T-cell (primary cell): ENCODE measurements at regions not wholly inside any gene's neighbourhood (a gene's known extent, or its start where the extent isn't known, plus 50 kb on each side); places are given as distances from the start of the nearest gene placed in this dataset.

Experiments
- ATAC-seq, 4 experiments: fragments of 200-7000 bp in 3 of 4; fragments of 150-1000 bp in 1 of 4; cut with Tn5 transposase; replicated peaks in 1 of 4; 1 replicate in 3 of 4; 2 replicates in 1 of 4; pipeline ENCODE4 v1.10.0; 2021; ENCODE audit warnings: moderate library complexity in 3 of 4, mild to moderate bottlenecking in 2 of 4, moderate number of reproducible peaks in 1 of 4
- CTCF ChIA-PET, 2 donors: fragments of 300-600 bp; sonication (Branson Sonifier 250); formaldehyde crosslinking; loops; one replicate each; lab custom pipeline; 2022; ENCODE audit warnings: antibody characterized with exemption in 2 of 2; lab: Charles Lee
- POLR2A ChIA-PET, 2 donors: fragments of 300-600 bp; sonication (Branson Sonifier 250); formaldehyde crosslinking; loops; one replicate each; lab custom pipeline; 2022; ENCODE audit warnings: antibody characterized with exemption in 2 of 2; lab: Charles Lee
- DNase-seq, 35 experiments: peaks; one replicate each; pipeline versions ENCODE4 v3.0.0 to v3.0.0-alpha.2; 2013 to 2023
- H3K27ac ChIP-seq: one replicate; pipeline ENCODE4 v1.5.1; 2013; ENCODE audit warnings: low read length
- H3K27me3 ChIP-seq, 2 experiments: replicated peaks in 1 of 2; 1 replicate in 1 of 2; 2 replicates in 1 of 2; pipeline versions ENCODE4 v1.6.1 to v1.7.0; 2013; ENCODE audit warnings: low read length in 1 of 2, mixed read lengths in 1 of 2; ENCODE audit not compliant: control insufficient read depth in 2 of 2, insufficient read depth in 2 of 2; ENCODE audit errors: extremely low read depth in 1 of 2
- H3K36me3 ChIP-seq, 2 donors: 1 replicate in 1 of 2; 2 replicates in 1 of 2; pipeline versions ENCODE4 v1.6.1 to v1.7.0; 2013; ENCODE audit warnings: low read length in 1 of 2; ENCODE audit not compliant: control insufficient read depth in 2 of 2, insufficient read depth in 1 of 2; ENCODE audit errors: extremely low read depth in 1 of 2
- H3K4me1 ChIP-seq, 2 experiments: 1 replicate in 1 of 2; 2 replicates in 1 of 2; pipeline versions ENCODE4 v1.6.1 to v1.7.0; 2013; ENCODE audit warnings: low read length in 2 of 2, mixed read lengths in 1 of 2; ENCODE audit not compliant: insufficient read depth in 2 of 2, control insufficient read depth in 1 of 2; ENCODE audit errors: extremely low read depth in 1 of 2
- H3K4me3 ChIP-seq, 2 donors: 1 replicate in 1 of 2; 2 replicates in 1 of 2; pipeline versions ENCODE4 v1.5.1 to v1.7.0; 2013; ENCODE audit warnings: mild to moderate bottlenecking in 2 of 2, low read length in 1 of 2, moderate library complexity in 1 of 2; ENCODE audit not compliant: control insufficient read depth in 1 of 2; ENCODE audit errors: extremely low read depth in 1 of 2
- H3K9me3 ChIP-seq: 2 replicates; pipeline ENCODE4 v1.7.0; 2013
- H3K27ac Mint-ChIP-seq, 2 donors: one replicate each; pipeline ENCODE4 v1.8.0; 2020 to 2021; ENCODE audit warnings: mild to moderate bottlenecking in 2 of 2, mixed read lengths in 2 of 2
- H3K27me3 Mint-ChIP-seq, 2 donors: one replicate each; pipeline ENCODE4 v1.8.0; 2021 to 2022; ENCODE audit warnings: mixed read lengths in 2 of 2
- H3K36me3 Mint-ChIP-seq: one replicate; pipeline ENCODE4 v1.8.0; 2021; ENCODE audit warnings: mixed read lengths
- H3K4me1 Mint-ChIP-seq, 3 donors: one replicate each; pipeline ENCODE4 v1.8.0; 2020 to 2022; ENCODE audit warnings: mixed read lengths in 3 of 3, mild to moderate bottlenecking in 1 of 3
- H3K4me3 Mint-ChIP-seq, 3 donors: one replicate each; pipeline ENCODE4 v1.8.0; 2020 to 2022; ENCODE audit warnings: mild to moderate bottlenecking in 3 of 3, mixed read lengths in 3 of 3, moderate library complexity in 3 of 3
- H3K9me3 Mint-ChIP-seq, 3 donors: one replicate each; pipeline ENCODE4 v1.8.0; 2020 to 2022; ENCODE audit warnings: mixed read lengths in 3 of 3
- WGBS: methylation state at CpG from one replicate; pipeline ENCODE4 v1.1.5; 2013; ENCODE audit warnings: missing lambda C conversion rate; ENCODE audit not compliant: insufficient coverage; 5-methylcytosine and 5-hydroxymethylcytosine counted together

DNA sequence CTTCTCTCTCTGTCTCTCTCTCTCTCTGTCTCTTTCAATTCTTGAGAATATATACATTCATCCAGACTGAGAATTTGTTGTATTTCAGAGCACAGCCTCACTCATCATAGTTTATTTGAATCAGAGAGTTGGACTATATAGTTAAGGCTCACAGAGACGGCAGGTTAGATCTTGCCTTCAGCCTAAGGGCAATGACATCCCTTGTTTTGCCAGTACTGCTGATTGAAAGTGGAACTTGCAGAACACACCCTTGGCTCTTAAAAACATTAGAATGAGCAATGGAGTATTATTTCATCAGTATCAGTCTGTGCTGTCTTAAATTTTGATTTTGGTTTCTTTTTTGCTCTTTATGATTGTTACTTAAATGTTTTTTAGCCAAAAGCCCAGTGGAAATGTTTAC, 62.0 kb upstream of the DSG1 start:
- no peak overlapping the region for H3K27ac ChIP-seq
- no CpG with 5 or more reads among the region's 1 CpG for WGBS
- H3K9me3 Mint-ChIP-seq = peaks cover 0 to 5% (median 3%) of the 10 kb centered on the region in 3 donors
- no peaks in the 10 kb centered on the region for H3K36me3 ChIP-seq
- DNase-seq = no peak
- no peak for ATAC-seq
- ChIA-PET CTCF (no interaction called here), POLR2A (no interaction called here)
- no peaks in the 10 kb centered on the region for H3K9me3 ChIP-seq
- H3K4me1 ChIP-seq = no peaks in the 10 kb centered on the region
- H3K4me1 Mint-ChIP-seq = no peaks in the 10 kb centered on the region
- no peaks in the 10 kb centered on the region for H3K27me3 Mint-ChIP-seq
- H3K4me3 Mint-ChIP-seq = no peak overlapping the region
- H3K27ac Mint-ChIP-seq = no peak overlapping the region
- no peak overlapping the region for H3K4me3 ChIP-seq
- no peaks in the 10 kb centered on the region for H3K36me3 Mint-ChIP-seq
- H3K27me3 ChIP-seq = no peaks in the 10 kb centered on the region

GRCh38 chr18:31258789-31259188, 59.2 kb upstream of the DSG1 start:
- Histone ChIP-seq H3K27me3 (no peaks in the 10 kb centered on the region), H3K36me3 (no peaks in the 10 kb centered on the region), H3K27ac (no peak overlapping the region), H3K4me3 (no peak overlapping the region), H3K4me1 (no peaks in the 10 kb centered on the region), H3K9me3 (no peaks in the 10 kb centered on the region)
- H3K27me3 Mint-ChIP-seq = no peaks in the 10 kb centered on the region
- H3K36me3 Mint-ChIP-seq = no peaks in the 10 kb centered on the region
- H3K27ac Mint-ChIP-seq = no peak overlapping the region
- H3K4me1 Mint-ChIP-seq = no peaks in the 10 kb centered on the region
- CTCF ChIA-PET = no interaction called here
- ATAC-seq = no peak
- no CpG with 5 or more reads among the region's 3 CpGs for WGBS
- H3K4me3 Mint-ChIP-seq = no peak overlapping the region
- POLR2A ChIA-PET = no interaction called here
- H3K9me3 Mint-ChIP-seq = peaks cover 0 to 2% (median 0%) of the 10 kb centered on the region in 3 donors
- DNase-seq = no peak

- ATAC-seq = no peak
- CTCF ChIA-PET = no interaction called here
These were observed 56.0 kb upstream of the DSG1 start for GRCh38 chr18:31261792-31262582.

DNA sequence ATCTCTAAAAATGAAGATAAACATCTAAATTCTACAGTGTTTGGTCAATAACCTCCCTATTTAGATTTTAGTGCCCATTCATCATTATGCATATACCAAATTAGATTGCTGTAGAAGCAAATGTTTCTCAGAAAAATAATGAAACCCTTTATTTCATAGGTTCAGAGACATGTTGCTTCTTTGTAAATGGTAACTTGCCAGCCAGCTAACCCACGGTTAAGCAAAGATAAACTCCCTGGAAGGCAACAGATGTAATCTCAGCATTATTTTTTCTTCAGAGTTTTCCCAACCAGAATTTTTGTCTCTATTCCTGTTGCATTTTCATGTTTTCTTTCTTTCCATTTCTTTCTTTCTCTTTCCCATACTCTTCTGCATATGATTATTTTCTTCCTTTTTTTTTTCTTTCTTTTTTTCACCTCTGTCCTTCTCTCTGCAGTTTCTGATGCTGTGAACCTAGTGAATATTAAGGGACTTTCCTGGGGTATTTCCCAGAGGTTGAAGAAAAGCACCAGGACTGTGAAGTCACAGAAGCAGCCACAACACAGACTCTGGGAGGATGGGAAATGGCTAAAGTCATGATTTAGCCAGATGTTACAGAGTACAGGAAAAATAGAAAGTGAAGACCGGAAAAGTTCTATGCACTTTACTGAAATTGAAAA, 50.0 kb upstream of the DSG1 start:
- no peak for DNase-seq
- Mint-ChIP-seq H3K4me1 (no peaks in the 10 kb centered on the region), H3K36me3 (no peaks in the 10 kb centered on the region), H3K4me3 (no peak overlapping the region), H3K27ac (no peak overlapping the region), H3K27me3 (no peaks in the 10 kb centered on the region), H3K9me3 (peaks cover 0 to 5% (median 2%) of the 10 kb centered on the region in 3 donors)
- 50% methylated on average over 1 of the region's 2 CpGs for WGBS
- ChIA-PET CTCF (no interaction called here), POLR2A (no interaction called here)
- no peak for ATAC-seq
- H3K27ac ChIP-seq = no peak overlapping the region
- no peak overlapping the region for H3K4me3 ChIP-seq
- no peaks in the 10 kb centered on the region for H3K9me3 ChIP-seq
- H3K36me3 ChIP-seq = no peaks in the 10 kb centered on the region
- H3K27me3 ChIP-seq = no peaks in the 10 kb centered on the region
- H3K4me1 ChIP-seq = no peaks in the 10 kb centered on the region

More at GRCh38 chr18:31261792-31262582, 56.0 kb upstream of the DSG1 start:
- Mint-ChIP-seq H3K36me3 (no peaks in the 10 kb centered on the region), H3K4me1 (no peaks in the 10 kb centered on the region), H3K27me3 (no peaks in the 10 kb centered on the region), H3K9me3 (peaks cover 0 to 2% (median 0%) of the 10 kb centered on the region in 3 donors), H3K27ac (no peak overlapping the region), H3K4me3 (no peak overlapping the region)
- no peak for DNase-seq
- Histone ChIP-seq H3K36me3 (no peaks in the 10 kb centered on the region), H3K4me3 (no peak overlapping the region), H3K27me3 (no peaks in the 10 kb centered on the region), H3K27ac (no peak overlapping the region), H3K9me3 (no peaks in the 10 kb centered on the region), H3K4me1 (no peaks in the 10 kb centered on the region)
- POLR2A ChIA-PET = no interaction called here
- 22% methylated on average over 1 of the region's 6 CpGs for WGBS
